ENCODE measurements at regions not wholly inside any gene's neighbourhood (a gene's known extent, or its start where the extent isn't known, plus 50 kb on each side); places are given as distances from the start of the nearest gene placed in this dataset.

GRCh38 chr17:74043976-74044375, 159.5 kb upstream of the RPL38 start:
- no peak for TF ChIP-seq CTCF (conservative IDR thresholded peaks at IDR 0.05; ENCODE audit: low read depth, low read length)
- no peak for TF ChIP-seq EZH2 (IDR thresholded peaks at IDR 0.05; ENCODE audit: low read length, unreplicated experiment)

All from PC-3 (cell line).